Panc1 (cell line): ENCODE measurements at regions not wholly inside any gene's neighbourhood (a gene's known extent, or its start where the extent isn't known, plus 50 kb on each side); places are given as distances from the start of the nearest gene placed in this dataset.

ENCODE experiments used
- POLR2AphosphoS5 ChIP-seq: IDR thresholded peaks from 2 replicates; pipeline ENCODE4 v1.6.1; 2012; ENCODE audit warnings: mild to moderate bottlenecking, low read depth, low read length, moderate library complexity
- SIN3A ChIP-seq: IDR thresholded peaks from 2 replicates; pipeline ENCODE4 v1.6.1; 2012; ENCODE audit warnings: low read depth, mild to moderate bottlenecking, low read length, moderate library complexity, borderline replicate concordance; ENCODE audit not compliant: insufficient read depth
- TF ChIP-seq, protein P1 (sequence below): fragments of 450-650 bp; IDR thresholded peaks from 2 replicates; pipeline ENCODE4 v1.5.1; 2017; ENCODE audit warnings: mild to moderate bottlenecking
- TF ChIP-seq, protein P2 (sequence below), 2 experiments: IDR thresholded peaks; 2 replicates each; pipeline ENCODE4 v1.6.1; 2011 to 2012; ENCODE audit warnings: low read depth in 2 of 2, control low read depth in 1 of 2, low read length in 1 of 2, mild to moderate bottlenecking in 1 of 2, moderate library complexity in 1 of 2; ENCODE audit not compliant: insufficient read depth in 1 of 2

DNA sequence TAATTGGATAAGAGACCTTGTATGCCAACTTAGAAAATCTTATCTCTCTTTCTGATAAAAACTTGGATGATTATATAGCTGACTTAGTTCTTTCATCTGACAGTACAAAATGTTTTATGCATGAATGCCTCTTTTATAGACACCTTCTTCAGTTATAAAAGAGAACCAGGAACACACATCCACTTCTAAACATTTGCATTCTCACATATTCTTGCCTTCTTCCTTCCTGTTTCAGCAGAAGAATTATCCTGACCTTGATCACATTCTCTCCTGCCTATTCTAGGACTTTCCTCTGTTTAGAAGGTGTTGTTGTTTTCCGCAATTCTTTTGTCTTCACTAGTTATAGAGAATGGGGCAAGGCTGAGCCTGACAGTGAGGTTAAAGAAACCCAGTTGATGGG is 80.9 kb downstream of the LARP7 start:
- TF ChIP-seq, protein P1, sequence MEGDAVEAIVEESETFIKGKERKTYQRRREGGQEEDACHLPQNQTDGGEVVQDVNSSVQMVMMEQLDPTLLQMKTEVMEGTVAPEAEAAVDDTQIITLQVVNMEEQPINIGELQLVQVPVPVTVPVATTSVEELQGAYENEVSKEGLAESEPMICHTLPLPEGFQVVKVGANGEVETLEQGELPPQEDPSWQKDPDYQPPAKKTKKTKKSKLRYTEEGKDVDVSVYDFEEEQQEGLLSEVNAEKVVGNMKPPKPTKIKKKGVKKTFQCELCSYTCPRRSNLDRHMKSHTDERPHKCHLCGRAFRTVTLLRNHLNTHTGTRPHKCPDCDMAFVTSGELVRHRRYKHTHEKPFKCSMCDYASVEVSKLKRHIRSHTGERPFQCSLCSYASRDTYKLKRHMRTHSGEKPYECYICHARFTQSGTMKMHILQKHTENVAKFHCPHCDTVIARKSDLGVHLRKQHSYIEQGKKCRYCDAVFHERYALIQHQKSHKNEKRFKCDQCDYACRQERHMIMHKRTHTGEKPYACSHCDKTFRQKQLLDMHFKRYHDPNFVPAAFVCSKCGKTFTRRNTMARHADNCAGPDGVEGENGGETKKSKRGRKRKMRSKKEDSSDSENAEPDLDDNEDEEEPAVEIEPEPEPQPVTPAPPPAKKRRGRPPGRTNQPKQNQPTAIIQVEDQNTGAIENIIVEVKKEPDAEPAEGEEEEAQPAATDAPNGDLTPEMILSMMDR, result no peak
- TF ChIP-seq SIN3A, result no peak
- TF ChIP-seq POLR2AphosphoS5, result no peak
- TF ChIP-seq, protein P2, sequence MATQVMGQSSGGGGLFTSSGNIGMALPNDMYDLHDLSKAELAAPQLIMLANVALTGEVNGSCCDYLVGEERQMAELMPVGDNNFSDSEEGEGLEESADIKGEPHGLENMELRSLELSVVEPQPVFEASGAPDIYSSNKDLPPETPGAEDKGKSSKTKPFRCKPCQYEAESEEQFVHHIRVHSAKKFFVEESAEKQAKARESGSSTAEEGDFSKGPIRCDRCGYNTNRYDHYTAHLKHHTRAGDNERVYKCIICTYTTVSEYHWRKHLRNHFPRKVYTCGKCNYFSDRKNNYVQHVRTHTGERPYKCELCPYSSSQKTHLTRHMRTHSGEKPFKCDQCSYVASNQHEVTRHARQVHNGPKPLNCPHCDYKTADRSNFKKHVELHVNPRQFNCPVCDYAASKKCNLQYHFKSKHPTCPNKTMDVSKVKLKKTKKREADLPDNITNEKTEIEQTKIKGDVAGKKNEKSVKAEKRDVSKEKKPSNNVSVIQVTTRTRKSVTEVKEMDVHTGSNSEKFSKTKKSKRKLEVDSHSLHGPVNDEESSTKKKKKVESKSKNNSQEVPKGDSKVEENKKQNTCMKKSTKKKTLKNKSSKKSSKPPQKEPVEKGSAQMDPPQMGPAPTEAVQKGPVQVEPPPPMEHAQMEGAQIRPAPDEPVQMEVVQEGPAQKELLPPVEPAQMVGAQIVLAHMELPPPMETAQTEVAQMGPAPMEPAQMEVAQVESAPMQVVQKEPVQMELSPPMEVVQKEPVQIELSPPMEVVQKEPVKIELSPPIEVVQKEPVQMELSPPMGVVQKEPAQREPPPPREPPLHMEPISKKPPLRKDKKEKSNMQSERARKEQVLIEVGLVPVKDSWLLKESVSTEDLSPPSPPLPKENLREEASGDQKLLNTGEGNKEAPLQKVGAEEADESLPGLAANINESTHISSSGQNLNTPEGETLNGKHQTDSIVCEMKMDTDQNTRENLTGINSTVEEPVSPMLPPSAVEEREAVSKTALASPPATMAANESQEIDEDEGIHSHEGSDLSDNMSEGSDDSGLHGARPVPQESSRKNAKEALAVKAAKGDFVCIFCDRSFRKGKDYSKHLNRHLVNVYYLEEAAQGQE (IDR thresholded peaks at IDR 0.05; ENCODE audit: insufficient read depth in 1 of 2, low read depth in 2 of 2, low read length in 1 of 2), result no peak
